ENCODE measurements at regions not wholly inside any gene's neighbourhood (a gene's known extent, or its start where the extent isn't known, plus 50 kb on each side); places are given as distances from the start of the nearest gene placed in this dataset.
"Not testable (repeated sequence)": the region's sequence is repeated elsewhere in the genome, so short reads cannot be mapped to it uniquely, and the experiment has no call there.

DNA sequence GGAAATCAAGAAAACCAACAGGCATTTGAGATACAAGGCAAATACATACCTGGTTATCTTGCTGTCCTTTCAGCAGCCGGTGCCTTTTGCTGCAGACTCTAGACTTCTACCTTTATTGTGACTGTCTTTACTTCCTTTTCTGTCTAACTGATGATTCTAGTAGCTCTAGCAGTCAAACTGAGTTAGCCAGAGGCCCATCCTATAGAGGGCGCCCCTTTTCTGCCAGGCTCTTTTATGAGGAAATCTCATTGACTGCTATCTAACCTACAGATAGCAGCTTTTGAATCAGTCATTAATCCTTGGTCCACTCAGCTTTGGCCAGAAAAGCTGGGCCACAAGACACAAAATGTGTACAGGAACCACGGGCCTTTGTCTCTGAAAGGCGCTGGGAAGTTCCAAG is 87.5 kb upstream of the WSB1 start:
- no peaks in the 10 kb centered on the region for H3K4me1 Mint-ChIP-seq
- H3K27ac Mint-ChIP-seq, result no peak overlapping the region
- DNase-seq (no peak), ATAC-seq (no peak)
- H3K27me3 Mint-ChIP-seq, result no peaks in the 10 kb centered on the region
- no peak overlapping the region for H3K4me3 Mint-ChIP-seq
- H3K9me3 Mint-ChIP-seq, result no peaks in the 10 kb centered on the region

DNA sequence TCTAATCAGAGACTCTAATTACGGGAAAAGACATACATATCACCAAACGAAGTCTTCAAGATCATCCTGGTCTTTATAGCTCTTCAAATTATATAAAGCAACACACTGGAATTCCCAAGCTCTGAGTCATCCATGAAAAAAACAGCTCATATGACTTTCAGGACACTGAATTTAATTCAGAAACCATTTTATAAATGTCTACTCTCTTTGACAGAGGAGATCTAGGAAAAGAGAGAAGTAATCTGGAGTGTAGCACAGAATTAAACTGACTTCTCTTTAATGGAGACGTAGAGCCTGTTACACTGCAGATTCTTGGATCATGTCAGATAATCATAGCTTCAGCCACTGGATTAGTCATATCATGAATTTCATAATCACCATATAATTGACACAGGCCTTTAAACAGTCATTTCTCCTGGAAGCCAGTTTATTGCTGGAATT is 86.8 kb upstream of the WSB1 start:
- DNase-seq, result no peak
- H3K9me3 Mint-ChIP-seq, result no peaks in the 10 kb centered on the region
- no peak overlapping the region for H3K27ac Mint-ChIP-seq
- no peaks in the 10 kb centered on the region for H3K27me3 Mint-ChIP-seq
- no peak overlapping the region for H3K4me3 Mint-ChIP-seq
- no peak for ATAC-seq
- no peaks in the 10 kb centered on the region for H3K4me1 Mint-ChIP-seq

GRCh38 chr17:27208370-27208769 is 85.5 kb upstream of the WSB1 start:
- not testable (repeated sequence) for H3K4me3 Mint-ChIP-seq, ATAC-seq, H3K27me3 Mint-ChIP-seq, H3K9me3 Mint-ChIP-seq, DNase-seq, H3K27ac Mint-ChIP-seq, H3K4me1 Mint-ChIP-seq

DNA sequence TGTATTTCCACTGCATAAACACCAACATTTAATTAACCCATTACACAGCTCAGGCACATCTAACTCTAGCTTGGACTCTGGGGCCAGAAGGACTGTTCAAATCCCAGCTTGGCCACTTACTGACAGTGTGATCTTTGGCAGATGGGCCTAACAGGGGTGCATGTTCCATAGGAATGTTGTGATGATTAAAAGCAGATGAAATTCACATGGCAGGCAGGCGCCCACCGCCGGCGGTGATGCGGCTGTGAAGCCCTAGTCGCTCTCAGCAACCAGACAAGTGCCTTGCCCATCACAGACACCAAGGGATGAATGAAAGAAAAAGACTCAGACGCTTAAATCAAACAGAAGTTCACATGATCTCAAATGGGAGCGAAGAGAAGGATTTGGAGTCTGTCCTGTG is 84.6 kb upstream of the WSB1 start:
- ATAC-seq (no peak), DNase-seq (no peak)
- Mint-ChIP-seq H3K9me3 (peaks cover 7 to 11% of the 10 kb centered on the region in 2 donors), H3K4me1 (no peaks in the 10 kb centered on the region), H3K4me3 (no peak overlapping the region), H3K27ac (no peak overlapping the region), H3K27me3 (no peaks in the 10 kb centered on the region)

GRCh38 chr17:27210809-27211208 is 83.1 kb upstream of the WSB1 start:
- ATAC-seq, H3K27me3 Mint-ChIP-seq, DNase-seq, H3K4me3 Mint-ChIP-seq, H3K27ac Mint-ChIP-seq, H3K4me1 Mint-ChIP-seq: not testable (repeated sequence)
- H3K9me3 Mint-ChIP-seq, result peaks cover 11 to 15% of the 10 kb centered on the region in 2 donors

DNA sequence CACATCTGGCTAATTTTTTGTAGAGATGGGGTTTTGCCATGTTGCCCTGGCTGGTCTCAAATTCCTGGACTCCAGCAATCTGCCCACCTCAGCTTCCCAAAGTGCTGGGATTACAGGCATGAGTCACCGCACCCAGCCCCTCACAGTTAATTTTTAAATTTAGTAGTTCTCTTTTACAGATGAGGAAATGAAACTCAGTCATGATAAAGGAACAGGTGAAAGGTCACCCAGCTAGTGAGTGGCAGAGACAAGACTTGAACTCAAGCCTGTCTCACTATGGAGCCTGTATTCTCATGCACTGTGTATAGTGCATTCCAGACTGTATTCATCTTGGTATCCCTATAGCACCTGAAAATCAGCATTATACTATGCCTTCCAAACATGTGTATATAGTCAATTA is 77.1 kb upstream of the WSB1 start:
- ATAC-seq, result no peak
- DNase-seq, result no peak
- no peak overlapping the region for H3K4me3 Mint-ChIP-seq
- peaks cover 11 to 15% of the 10 kb centered on the region in 2 donors for H3K9me3 Mint-ChIP-seq
- no peaks in the 10 kb centered on the region for H3K27me3 Mint-ChIP-seq
- H3K27ac Mint-ChIP-seq, result no peak overlapping the region
- H3K4me1 Mint-ChIP-seq, result peaks cover 7% of the 10 kb centered on the region

DNA sequence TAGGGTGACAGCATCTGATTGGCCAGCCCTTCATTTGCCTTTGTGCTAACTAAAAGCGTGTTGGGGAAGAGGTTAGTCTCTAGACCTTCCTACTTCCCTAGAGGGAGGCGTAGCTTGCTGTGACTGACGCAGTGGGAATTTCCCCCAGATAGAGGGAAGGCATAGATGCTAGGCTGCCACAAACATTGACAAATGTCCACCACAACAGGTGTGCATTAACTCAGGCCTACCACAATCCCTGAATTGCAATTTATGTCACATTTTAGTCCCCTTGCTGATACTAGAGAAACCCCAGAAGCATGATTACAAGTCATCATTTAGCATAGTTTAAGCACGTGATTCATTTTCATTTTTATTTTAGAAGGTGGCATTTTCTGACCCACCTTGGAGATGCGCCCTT is 76.3 kb upstream of the WSB1 start:
- Mint-ChIP-seq H3K4me3 (no peak overlapping the region), H3K27ac (peak overlapping the region in 1 of 2 donors; percentile 77), H3K4me1 (peaks cover 7% of the 10 kb centered on the region), H3K27me3 (no peaks in the 10 kb centered on the region), H3K9me3 (peaks cover 11 to 15% of the 10 kb centered on the region in 2 donors)
- ATAC-seq, result no peak
- no peak for DNase-seq

DNA sequence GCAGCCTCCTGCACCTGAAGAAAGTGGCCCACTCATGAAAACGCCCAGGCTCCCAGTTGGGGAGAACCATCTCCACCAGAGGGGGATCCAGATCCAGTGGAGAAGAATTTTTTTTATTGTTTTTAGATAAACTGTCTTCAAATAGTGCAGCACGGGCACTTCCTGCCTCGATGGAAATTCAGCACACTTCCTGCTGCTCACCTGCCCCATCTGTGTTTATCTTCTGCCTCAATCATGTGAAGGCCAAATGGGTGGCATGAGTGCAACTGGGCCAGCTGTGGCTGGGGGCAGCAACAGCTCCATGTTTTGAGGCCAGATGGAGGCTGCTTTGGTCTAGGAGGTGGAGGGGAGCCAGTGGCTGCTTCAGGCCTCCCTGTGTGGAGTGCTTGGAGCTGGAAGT is 75.9 kb upstream of the WSB1 start:
- DNase-seq (no peak), ATAC-seq (no peak)
- Mint-ChIP-seq H3K9me3 (peaks cover 11 to 15% of the 10 kb centered on the region in 2 donors), H3K4me1 (peaks cover 7% of the 10 kb centered on the region), H3K4me3 (no peak overlapping the region), H3K27ac (peak overlapping the region in 1 of 2 donors; percentile 77), H3K27me3 (no peaks in the 10 kb centered on the region)

GRCh38 chr17:27218719-27219488 is 75.0 kb upstream of the WSB1 start:
- H3K4me1 Mint-ChIP-seq, result peaks cover 7% of the 10 kb centered on the region
- no peak for DNase-seq
- H3K27ac Mint-ChIP-seq, result peak overlapping the region in 1 of 2 donors; percentile 67
- no peak for ATAC-seq
- H3K4me3 Mint-ChIP-seq, result no peak overlapping the region
- H3K27me3 Mint-ChIP-seq, result no peaks in the 10 kb centered on the region
- peaks cover 4 to 8% of the 10 kb centered on the region in 2 donors for H3K9me3 Mint-ChIP-seq

- no peak overlapping the region for H3K4me3 Mint-ChIP-seq
- H3K4me1 Mint-ChIP-seq, result peaks cover 7% of the 10 kb centered on the region
- ATAC-seq, result no peak
- H3K9me3 Mint-ChIP-seq, result no peaks in the 10 kb centered on the region
- no peaks in the 10 kb centered on the region for H3K27me3 Mint-ChIP-seq
- H3K27ac Mint-ChIP-seq, result no peak overlapping the region
- no peak for DNase-seq
These were observed 71.4 kb upstream of the WSB1 start for GRCh38 chr17:27222515-27222914.

DNA sequence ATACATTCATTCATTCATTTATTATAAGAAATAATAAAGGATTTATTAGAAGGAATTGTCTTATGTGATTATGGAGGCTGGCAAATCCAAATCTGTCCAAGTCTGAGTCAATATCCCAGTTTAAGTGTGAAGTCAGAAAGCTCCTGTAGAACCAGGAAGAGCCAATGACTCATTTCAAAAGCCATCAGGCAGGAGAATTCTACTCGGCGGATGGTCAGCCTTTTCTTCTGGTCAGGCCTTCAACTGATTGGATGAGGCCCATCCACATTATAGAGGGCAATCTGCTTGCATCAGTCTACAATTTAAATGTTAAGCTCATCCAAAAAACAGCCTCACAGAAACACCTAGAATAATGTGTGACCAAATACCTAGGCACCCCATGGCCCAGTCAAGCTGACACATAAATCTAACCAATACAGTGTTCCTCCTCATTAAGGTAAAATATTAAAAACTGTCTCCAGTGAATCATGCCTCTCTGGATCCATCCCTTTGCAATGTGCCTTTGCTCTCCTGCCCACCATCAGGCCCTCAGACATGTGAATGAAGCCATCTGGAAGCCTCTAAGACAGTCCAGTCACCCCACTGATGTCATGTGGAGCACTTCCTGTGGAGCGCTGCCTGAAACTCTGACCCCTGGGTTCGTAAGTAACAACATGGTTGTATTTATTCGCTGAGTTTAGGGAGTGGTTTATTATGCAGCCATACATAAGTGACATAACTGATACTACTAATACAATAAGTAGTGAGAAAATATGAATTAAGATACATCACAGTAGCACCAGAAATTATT is 69.2 kb upstream of the WSB1 start:
- no peaks in the 10 kb centered on the region for H3K4me1 Mint-ChIP-seq
- no peaks in the 10 kb centered on the region for H3K9me3 Mint-ChIP-seq
- H3K27me3 Mint-ChIP-seq, result no peaks in the 10 kb centered on the region
- peak overlapping the region in 1 of 2 donors; percentile 3 for H3K27ac Mint-ChIP-seq
- DNase-seq, result no peak
- no peak for ATAC-seq
- no peak overlapping the region for H3K4me3 Mint-ChIP-seq

- Mint-ChIP-seq H3K4me1 (no peaks in the 10 kb centered on the region), H3K4me3 (no peak overlapping the region), H3K27ac (no peak overlapping the region), H3K27me3 (no peaks in the 10 kb centered on the region), H3K9me3 (no peaks in the 10 kb centered on the region)
- DNase-seq (no peak), ATAC-seq (no peak)
These were observed 67.2 kb upstream of the WSB1 start for GRCh38 chr17:27226611-27227230.

- Mint-ChIP-seq H3K27me3 (peaks cover 17% of the 10 kb centered on the region), H3K9me3 (no peaks in the 10 kb centered on the region), H3K27ac (no peak overlapping the region), H3K4me1 (no peaks in the 10 kb centered on the region), H3K4me3 (no peak overlapping the region)
- DNase-seq (no peak), ATAC-seq (no peak)
These were observed 62.9 kb upstream of the WSB1 start for GRCh38 chr17:27230996-27231395.

DNA sequence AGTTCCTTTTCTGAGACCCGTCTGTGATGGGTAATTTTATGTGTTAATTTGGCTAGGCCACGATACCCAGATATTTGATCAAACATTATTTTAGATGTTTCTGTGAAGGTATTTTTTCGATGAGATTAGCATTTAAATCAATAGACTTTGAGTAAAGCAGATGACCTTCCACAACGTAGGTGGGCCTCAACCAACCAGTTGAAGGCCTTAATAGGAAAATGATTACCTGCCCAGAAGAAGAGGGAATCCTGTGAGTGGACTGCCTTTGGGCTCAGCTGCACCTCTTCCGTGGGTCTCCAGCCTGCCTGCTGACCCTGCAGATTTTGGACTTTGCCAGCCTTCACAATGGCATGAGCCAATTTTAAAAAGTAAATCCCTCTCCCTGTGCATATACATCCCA is 61.6 kb upstream of the WSB1 start:
- Mint-ChIP-seq H3K9me3 (no peaks in the 10 kb centered on the region), H3K27ac (no peak overlapping the region), H3K4me1 (no peaks in the 10 kb centered on the region), H3K27me3 (peaks cover 17% of the 10 kb centered on the region), H3K4me3 (no peak overlapping the region)
- no peak for DNase-seq
- no peak for ATAC-seq

DNA sequence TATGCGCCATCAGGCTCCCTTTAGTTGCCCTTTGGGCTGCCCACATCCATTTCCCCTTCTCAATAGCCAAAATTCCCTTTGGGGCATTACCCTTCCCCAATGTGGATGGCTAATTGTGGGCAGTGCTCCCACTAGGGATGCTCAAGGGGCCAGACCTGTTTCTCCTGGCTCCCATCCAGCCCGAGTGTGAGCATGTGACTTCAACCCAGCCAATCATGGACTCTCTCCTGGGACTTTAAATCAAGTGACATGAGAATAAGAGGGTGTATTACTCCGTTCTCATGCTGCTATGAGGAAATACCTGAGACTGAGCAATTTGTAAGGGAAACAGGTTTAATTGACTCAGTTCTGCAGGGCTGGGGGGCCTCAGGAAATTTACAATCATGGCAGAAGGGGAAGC is 60.9 kb upstream of the WSB1 start:
- ATAC-seq (no peak), DNase-seq (no peak)
- peaks cover 17% of the 10 kb centered on the region for H3K27me3 Mint-ChIP-seq
- H3K4me1 Mint-ChIP-seq, result peaks cover under 1% of the 10 kb centered on the region
- no peak overlapping the region for H3K4me3 Mint-ChIP-seq
- no peak overlapping the region for H3K27ac Mint-ChIP-seq
- no peaks in the 10 kb centered on the region for H3K9me3 Mint-ChIP-seq

GRCh38 chr17:27233776-27234175 is 60.1 kb upstream of the WSB1 start:
- Mint-ChIP-seq H3K27ac (no peak overlapping the region), H3K9me3 (no peaks in the 10 kb centered on the region), H3K4me3 (no peak overlapping the region), H3K27me3 (peaks cover 17% of the 10 kb centered on the region), H3K4me1 (peaks cover 7% of the 10 kb centered on the region)
- ATAC-seq (no peak), DNase-seq (no peak)

All from stimulated activated naive CD8-positive, alpha-beta T cell treated with anti-CD3 and anti-CD28 coated beads, Interleukin-15, amount 100 ng/mL, for 72 hours (primary cell).